ENCODE measurements at regions not wholly inside any gene's neighbourhood (a gene's known extent, or its start where the extent isn't known, plus 50 kb on each side); places are given as distances from the start of the nearest gene placed in this dataset.
"Not testable (repeated sequence)": the region's sequence is repeated elsewhere in the genome, so short reads cannot be mapped to it uniquely, and the experiment has no call there.

- TF ChIP-seq CTCF (IDR thresholded peaks at IDR 0.05; ENCODE audit: extremely low read depth in 1 of 2, insufficient read depth in 1 of 2, low read depth in 1 of 2, low read length in 2 of 2); FOS (IDR thresholded peaks at IDR 0.05; ENCODE audit: borderline replicate concordance, insufficient read depth, low read length); POLR2A (IDR thresholded peaks at IDR 0.05; ENCODE audit: low read depth, low read length); EZH2 (IDR thresholded peaks at IDR 0.05; ENCODE audit: borderline replicate concordance, low read depth, low read length, severe bottlenecking); MAX (IDR thresholded peaks at IDR 0.05; ENCODE audit: insufficient read depth, insufficient read length); JUN (IDR thresholded peaks at IDR 0.05; ENCODE audit: borderline replicate concordance, insufficient read depth, insufficient read length, low read depth); POLR2AphosphoS5 (IDR thresholded peaks at IDR 0.05; ENCODE audit: insufficient read depth, low read depth, low read length); GATA2 (IDR thresholded peaks at IDR 0.05; ENCODE audit: insufficient read depth, insufficient read length, low read depth, low read length): not testable (repeated sequence)
These were observed 1223.7 kb downstream of the TMEM121 start for GRCh38 chr14:106750089-106750488.

Measured in endothelial cell of umbilical vein (primary cell).